Tibial nerve (tissue), 4 donors: ENCODE measurements at regions not wholly inside any gene's neighbourhood (a gene's known extent, or its start where the extent isn't known, plus 50 kb on each side); places are given as distances from the start of the nearest gene placed in this dataset.

Source experiments
- CTCF ChIP-seq, 5 experiments: fragments of 200-600 bp in 3 of 5; fragments of 450-650 bp in 2 of 5; sonication (generic) in 3 of 5; IDR thresholded peaks; one replicate each; pipeline ENCODE4 v1.5.1; 2016 to 2019; ENCODE audit warnings: antibody characterized with exemption in 5 of 5, mild to moderate bottlenecking in 3 of 5, moderate library complexity in 2 of 5
- EP300 ChIP-seq, 2 donors: sonication (generic); formaldehyde crosslinking; IDR thresholded peaks; one replicate each; pipeline ENCODE4 v1.6.1; 2017; ENCODE audit warnings: antibody characterized with exemption in 2 of 2, mild to moderate bottlenecking in 1 of 2
- POLR2A ChIP-seq, 2 donors: fragments of 450-650 bp; IDR thresholded peaks; one replicate each; pipeline ENCODE4 v1.6.1; 2017; ENCODE audit warnings: antibody characterized with exemption in 2 of 2, mild to moderate bottlenecking in 2 of 2, moderate library complexity in 2 of 2

GRCh38 chr2:181352158-181352557 lies 105.0 kb upstream of the ITGA4 start:
- no peak for TF ChIP-seq CTCF (IDR thresholded peaks at IDR 0.05)
- TF ChIP-seq POLR2A (IDR thresholded peaks at IDR 0.05): no peak
- TF ChIP-seq EP300 (IDR thresholded peaks at IDR 0.05): no peak
